ENCODE measurements at regions not wholly inside any gene's neighbourhood (a gene's known extent, or its start where the extent isn't known, plus 50 kb on each side); places are given as distances from the start of the nearest gene placed in this dataset.
A peak's percentile ranks its signal among the peaks of the same experiment; 100 is the strongest.

GRCh38 chr6:86857783-86858182 lies 79.5 kb upstream of the HTR1E start:
- Histone ChIP-seq H3K4me3 (no peak overlapping the region), H3K27me3 (no peaks in the 10 kb centered on the region), H3K27ac (no peak overlapping the region), H3K4me1 (no peaks in the 10 kb centered on the region), H3K9me3 (no peaks in the 10 kb centered on the region), H3K36me3 (no peaks in the 10 kb centered on the region)
- 76 to 90% (median 80%) methylated on average over 2 of the region's 2 CpGs for WGBS, 4 donors
- intact Hi-C loops (cut with DNase I) = loop anchor here in 8 of 10 donors (2.0 to 10.0 kb wide), 7 partner anchors 933 to 1103 kb away; no protein-coding TSS in a partner anchor
- DNase-seq = no peak
- TF ChIP-seq CTCF (IDR thresholded peaks at IDR 0.05) (no peak), POLR2A (IDR thresholded peaks at IDR 0.05) (no peak)
- ATAC-seq = no peak

- H3K4me1 ChIP-seq = no peaks in the 10 kb centered on the region
- WGBS, 4 donors = 16 to 20% (median 16%) methylated on average over 3 of the region's 3 CpGs
- DNase-seq (peak in 1 of 5 donors; percentile 26), ATAC-seq (no peak)
- H3K9me3 ChIP-seq = no peaks in the 10 kb centered on the region
- H3K36me3 ChIP-seq = no peaks in the 10 kb centered on the region
- intact Hi-C loops (cut with DNase I) = loop anchor here in 8 of 10 donors (2.0 to 10.0 kb wide), 7 partner anchors 932 to 1102 kb away; no protein-coding TSS in a partner anchor
- no peak overlapping the region for H3K4me3 ChIP-seq
- no peak overlapping the region for H3K27ac ChIP-seq
- H3K27me3 ChIP-seq = no peaks in the 10 kb centered on the region
- TF ChIP-seq CTCF (IDR thresholded peaks at IDR 0.05) (peak; percentile 49 to 74 (median 62)), POLR2A (IDR thresholded peaks at IDR 0.05) (no peak)
Measured at GRCh38 chr6:86856937-86857563, 80.3 kb upstream of the HTR1E start.

- Histone ChIP-seq H3K4me3 (no peak overlapping the region), H3K27ac (no peak overlapping the region), H3K27me3 (no peaks in the 10 kb centered on the region), H3K4me1 (no peaks in the 10 kb centered on the region), H3K9me3 (no peaks in the 10 kb centered on the region), H3K36me3 (no peaks in the 10 kb centered on the region)
- no peak for ATAC-seq
- intact Hi-C loops (cut with DNase I) = loop anchor here in 8 of 10 donors (2.0 to 10.0 kb wide), 7 partner anchors 932 to 1102 kb away; no protein-coding TSS in a partner anchor
- no peak for DNase-seq
- TF ChIP-seq CTCF (IDR thresholded peaks at IDR 0.05) (no peak), POLR2A (IDR thresholded peaks at IDR 0.05) (no peak)
Measured at GRCh38 chr6:86856379-86856778, 80.9 kb upstream of the HTR1E start.

GRCh38 chr6:86848986-86849385 lies 88.3 kb upstream of the HTR1E start:
- no peaks in the 10 kb centered on the region for H3K36me3 ChIP-seq
- DNase-seq = no peak
- H3K4me1 ChIP-seq = no peaks in the 10 kb centered on the region
- H3K4me3 ChIP-seq = no peak overlapping the region
- H3K27me3 ChIP-seq = no peaks in the 10 kb centered on the region
- intact Hi-C loops (cut with DNase I) = no loop called here
- no peak for ATAC-seq
- H3K27ac ChIP-seq = no peak overlapping the region
- peaks cover 0 to 4% (median 0%) of the 10 kb centered on the region in 12 donors for H3K9me3 ChIP-seq
- no peak for TF ChIP-seq POLR2A (IDR thresholded peaks at IDR 0.05)
- TF ChIP-seq CTCF (IDR thresholded peaks at IDR 0.05) = no peak
